Medulla oblongata (tissue), 1 donor: ENCODE measurements at regions not wholly inside any gene's neighbourhood (a gene's known extent, or its start where the extent isn't known, plus 50 kb on each side); places are given as distances from the start of the nearest gene placed in this dataset.

Experiments used
- DNase-seq: peaks from one replicate; pipeline ENCODE4 v3.0.0-alpha.2; 2015; ENCODE audit errors: extremely low spot score

GRCh38 chr6:14925699-14926026 is 320.2 kb upstream of the JARID2 start:
- DNase-seq = no peak

GRCh38 chr6:14927398-14927797 is 318.5 kb upstream of the JARID2 start:
- DNase-seq = no peak

GRCh38 chr6:14929291-14929690 is 316.6 kb upstream of the JARID2 start:
- no peak for DNase-seq

GRCh38 chr6:14930366-14930989 is 315.4 kb upstream of the JARID2 start:
- no peak for DNase-seq

GRCh38 chr6:14932485-14933182 is 313.2 kb upstream of the JARID2 start:
- DNase-seq = peak; percentile 80

GRCh38 chr6:14933183-14933544 is 312.7 kb upstream of the JARID2 start:
- no peak for DNase-seq

- no peak for DNase-seq
Measured at GRCh38 chr6:14934013-14934412, 311.9 kb upstream of the JARID2 start.

- no peak for DNase-seq
Measured at GRCh38 chr6:14934844-14935243, 311.0 kb upstream of the JARID2 start.

GRCh38 chr6:14936861-14937260 is 309.0 kb upstream of the JARID2 start:
- DNase-seq = no peak

GRCh38 chr6:14943116-14943515 is 302.8 kb upstream of the JARID2 start:
- no peak for DNase-seq

GRCh38 chr6:14944593-14944992 is 301.3 kb upstream of the JARID2 start:
- DNase-seq = no peak

- no peak for DNase-seq
Measured at GRCh38 chr6:14945461-14946185, 300.2 kb upstream of the JARID2 start.

- DNase-seq = no peak
Measured at GRCh38 chr6:14946753-14947152, 299.1 kb upstream of the JARID2 start.

GRCh38 chr6:14948586-14949245 is 297.2 kb upstream of the JARID2 start:
- DNase-seq = no peak

- DNase-seq = no peak
Measured at GRCh38 chr6:14950103-14950969, 295.5 kb upstream of the JARID2 start.

GRCh38 chr6:14950970-14951276 is 294.9 kb upstream of the JARID2 start:
- no peak for DNase-seq

- DNase-seq = peak; percentile 34
Measured at GRCh38 chr6:14951704-14952103, 294.2 kb upstream of the JARID2 start.

GRCh38 chr6:14953836-14954235 is 292.0 kb upstream of the JARID2 start:
- no peak for DNase-seq

- peak; percentile 31 for DNase-seq
Measured at GRCh38 chr6:14957355-14958059, 288.4 kb upstream of the JARID2 start.

- DNase-seq = no peak
Measured at GRCh38 chr6:14959324-14959885, 286.5 kb upstream of the JARID2 start.
